ENCODE measurements at regions not wholly inside any gene's neighbourhood (a gene's known extent, or its start where the extent isn't known, plus 50 kb on each side); places are given as distances from the start of the nearest gene placed in this dataset.
"Not testable (repeated sequence)": the region's sequence is repeated elsewhere in the genome, so short reads cannot be mapped to it uniquely, and the experiment has no call there.

- DNase-seq = no peak
- Histone ChIP-seq H3K36me3 (no peaks in the 10 kb centered on the region), H3K9me3 (no peaks in the 10 kb centered on the region), H3K4me1 (no peaks in the 10 kb centered on the region), H3K4me3 (ENCODE audit: low read depth, low read length) (no peak overlapping the region), H3K27me3 (no peaks in the 10 kb centered on the region)
- no peak for TF ChIP-seq CTCF (IDR thresholded peaks at IDR 0.05; ENCODE audit: low read depth, low read length)
Measured at GRCh38 chr6:156593127-156593526, 184.1 kb upstream of the ARID1B start.

GRCh38 chr6:156590482-156590881, 186.7 kb upstream of the ARID1B start:
- H3K4me1 ChIP-seq = no peaks in the 10 kb centered on the region
- no peak for DNase-seq
- peak; percentile 34 for TF ChIP-seq CTCF (IDR thresholded peaks at IDR 0.05; ENCODE audit: low read depth, low read length)
- no peaks in the 10 kb centered on the region for H3K27me3 ChIP-seq
- H3K9me3 ChIP-seq = no peaks in the 10 kb centered on the region
- H3K36me3 ChIP-seq = no peaks in the 10 kb centered on the region
- no peak overlapping the region for H3K4me3 ChIP-seq (ENCODE audit: low read depth, low read length)

- no peaks in the 10 kb centered on the region for H3K36me3 ChIP-seq
- H3K4me3 ChIP-seq (ENCODE audit: low read depth, low read length) = no peak overlapping the region
- H3K4me1 ChIP-seq = no peaks in the 10 kb centered on the region
- no peak for TF ChIP-seq CTCF (IDR thresholded peaks at IDR 0.05; ENCODE audit: low read depth, low read length)
- no peak for DNase-seq
- no peaks in the 10 kb centered on the region for H3K9me3 ChIP-seq
- H3K27me3 ChIP-seq = no peaks in the 10 kb centered on the region
Measured at GRCh38 chr6:156589281-156589680, 187.9 kb upstream of the ARID1B start.

GRCh38 chr6:156587751-156588301, 189.4 kb upstream of the ARID1B start:
- no peaks in the 10 kb centered on the region for H3K9me3 ChIP-seq
- no peak for TF ChIP-seq CTCF (IDR thresholded peaks at IDR 0.05; ENCODE audit: low read depth, low read length)
- H3K27me3 ChIP-seq = no peaks in the 10 kb centered on the region
- DNase-seq = no peak
- H3K36me3 ChIP-seq = no peaks in the 10 kb centered on the region
- no peaks in the 10 kb centered on the region for H3K4me1 ChIP-seq
- H3K4me3 ChIP-seq (ENCODE audit: low read depth, low read length) = no peak overlapping the region

GRCh38 chr6:156587071-156587470, 190.1 kb upstream of the ARID1B start:
- TF ChIP-seq CTCF (IDR thresholded peaks at IDR 0.05; ENCODE audit: low read depth, low read length) = no peak
- no peak for DNase-seq
- H3K4me1 ChIP-seq = no peaks in the 10 kb centered on the region
- H3K4me3 ChIP-seq (ENCODE audit: low read depth, low read length) = no peak overlapping the region
- no peaks in the 10 kb centered on the region for H3K27me3 ChIP-seq
- no peaks in the 10 kb centered on the region for H3K9me3 ChIP-seq
- H3K36me3 ChIP-seq = no peaks in the 10 kb centered on the region

- Histone ChIP-seq H3K36me3 (no peaks in the 10 kb centered on the region), H3K4me1 (no peaks in the 10 kb centered on the region), H3K27me3 (no peaks in the 10 kb centered on the region), H3K4me3 (ENCODE audit: low read depth, low read length) (no peak overlapping the region), H3K9me3 (no peaks in the 10 kb centered on the region)
- DNase-seq = peak; percentile 81
- no peak for TF ChIP-seq CTCF (IDR thresholded peaks at IDR 0.05; ENCODE audit: low read depth, low read length)
Measured at GRCh38 chr6:156585859-156586258, 191.3 kb upstream of the ARID1B start.

- H3K4me3 ChIP-seq (ENCODE audit: low read depth, low read length); H3K4me1 ChIP-seq; H3K9me3 ChIP-seq; H3K27me3 ChIP-seq; DNase-seq; H3K36me3 ChIP-seq: not testable (repeated sequence)
Measured at GRCh38 chr6:156584121-156584520, 193.1 kb upstream of the ARID1B start.

Data from BE2C (cell line).